A549 (cell line): ENCODE measurements at regions not wholly inside any gene's neighbourhood (a gene's known extent, or its start where the extent isn't known, plus 50 kb on each side); places are given as distances from the start of the nearest gene placed in this dataset.

ENCODE experiments used
- EHMT2 ChIP-seq: fragments of 200-600 bp; sonication (generic); IDR thresholded peaks from 2 replicates; pipeline ENCODE4 v1.6.1; 2016; ENCODE audit warnings: antibody characterized with exemption, low read depth, mild to moderate bottlenecking, moderate library complexity
- EP300 ChIP-seq, 2 experiments: fragments of >200 bp; sonication (Bioruptor Twin); formaldehyde crosslinking; IDR thresholded peaks; 2 replicates in 1 of 2; 3 replicates in 1 of 2; pipeline ENCODE4 v1.6.1; 2016 to 2017
- FOSL2 ChIP-seq, 2 experiments: fragments of 450-650 bp in 1 of 2; fragments of >200 bp in 1 of 2; sonication (Bioruptor Twin) in 1 of 2; formaldehyde crosslinking; IDR thresholded peaks; 2 replicates each; pipeline versions ENCODE4 v1.5.0 to v1.6.1; 2016 to 2020; ENCODE audit warnings: mild to moderate bottlenecking in 1 of 2, moderate library complexity in 1 of 2
- POLR2A ChIP-seq: IDR thresholded peaks from 2 replicates; pipeline ENCODE4 v1.6.1; 2012; ENCODE audit warnings: mild to moderate bottlenecking, low read length
- POLR2AphosphoS2 ChIP-seq: conservative IDR thresholded peaks from 2 replicates; pipeline ENCODE4 v1.6.1; 2012; ENCODE audit warnings: low read length, improper control_type of control experiment, inconsistent platforms
- RAD21 ChIP-seq, 2 experiments: fragments of >200 bp in 1 of 2; sonication (Bioruptor Twin) in 1 of 2; formaldehyde crosslinking in 1 of 2; IDR thresholded peaks in 1 of 2; conservative IDR thresholded peaks in 1 of 2; 2 replicates in 1 of 2; 3 replicates in 1 of 2; pipeline ENCODE4 v1.6.1; 2012 to 2018; ENCODE audit warnings: inconsistent platforms in 1 of 2
- REST ChIP-seq: fragments of 200-600 bp; sonication (generic); IDR thresholded peaks from 2 replicates; pipeline ENCODE4 v1.6.1; 2016; ENCODE audit warnings: antibody characterized with exemption, mild to moderate bottlenecking, moderate library complexity
- ZC3H11A ChIP-seq: fragments of 450-650 bp; IDR thresholded peaks from 2 replicates; pipeline ENCODE4 v1.6.1; 2014; ENCODE audit warnings: antibody characterized with exemption, mild to moderate bottlenecking
- TF ChIP-seq, protein P1 (sequence below): fragments of >200 bp; sonication (Bioruptor Twin); formaldehyde crosslinking; IDR thresholded peaks from 3 replicates; pipeline ENCODE4 v1.5.1; 2016
- TF ChIP-seq, protein P2 (sequence below): fragments of 150-350 bp; IDR thresholded peaks from 2 replicates; pipeline ENCODE4 v1.6.1; 2014; ENCODE audit warnings: low read depth, mild to moderate bottlenecking, low read length

- TF ChIP-seq, protein P1, sequence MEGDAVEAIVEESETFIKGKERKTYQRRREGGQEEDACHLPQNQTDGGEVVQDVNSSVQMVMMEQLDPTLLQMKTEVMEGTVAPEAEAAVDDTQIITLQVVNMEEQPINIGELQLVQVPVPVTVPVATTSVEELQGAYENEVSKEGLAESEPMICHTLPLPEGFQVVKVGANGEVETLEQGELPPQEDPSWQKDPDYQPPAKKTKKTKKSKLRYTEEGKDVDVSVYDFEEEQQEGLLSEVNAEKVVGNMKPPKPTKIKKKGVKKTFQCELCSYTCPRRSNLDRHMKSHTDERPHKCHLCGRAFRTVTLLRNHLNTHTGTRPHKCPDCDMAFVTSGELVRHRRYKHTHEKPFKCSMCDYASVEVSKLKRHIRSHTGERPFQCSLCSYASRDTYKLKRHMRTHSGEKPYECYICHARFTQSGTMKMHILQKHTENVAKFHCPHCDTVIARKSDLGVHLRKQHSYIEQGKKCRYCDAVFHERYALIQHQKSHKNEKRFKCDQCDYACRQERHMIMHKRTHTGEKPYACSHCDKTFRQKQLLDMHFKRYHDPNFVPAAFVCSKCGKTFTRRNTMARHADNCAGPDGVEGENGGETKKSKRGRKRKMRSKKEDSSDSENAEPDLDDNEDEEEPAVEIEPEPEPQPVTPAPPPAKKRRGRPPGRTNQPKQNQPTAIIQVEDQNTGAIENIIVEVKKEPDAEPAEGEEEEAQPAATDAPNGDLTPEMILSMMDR = no peak
- no peak for TF ChIP-seq EP300 (IDR thresholded peaks at IDR 0.05)
- no peak for TF ChIP-seq ZC3H11A
- TF ChIP-seq FOSL2 (IDR thresholded peaks at IDR 0.05) = no peak
- no peak for TF ChIP-seq FOSL2 (CRISPR knock-in tag; IDR thresholded peaks at IDR 0.05)
- TF ChIP-seq, protein P2, sequence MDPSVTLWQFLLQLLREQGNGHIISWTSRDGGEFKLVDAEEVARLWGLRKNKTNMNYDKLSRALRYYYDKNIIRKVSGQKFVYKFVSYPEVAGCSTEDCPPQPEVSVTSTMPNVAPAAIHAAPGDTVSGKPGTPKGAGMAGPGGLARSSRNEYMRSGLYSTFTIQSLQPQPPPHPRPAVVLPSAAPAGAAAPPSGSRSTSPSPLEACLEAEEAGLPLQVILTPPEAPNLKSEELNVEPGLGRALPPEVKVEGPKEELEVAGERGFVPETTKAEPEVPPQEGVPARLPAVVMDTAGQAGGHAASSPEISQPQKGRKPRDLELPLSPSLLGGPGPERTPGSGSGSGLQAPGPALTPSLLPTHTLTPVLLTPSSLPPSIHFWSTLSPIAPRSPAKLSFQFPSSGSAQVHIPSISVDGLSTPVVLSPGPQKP = no peak
- no peak for TF ChIP-seq RAD21 (conservative IDR thresholded peaks at IDR 0.05 in 1 of 2, IDR thresholded peaks at IDR 0.05 in 1 of 2)
- no peak for TF ChIP-seq POLR2AphosphoS2
- TF ChIP-seq EHMT2 = no peak
- no peak for TF ChIP-seq REST
- TF ChIP-seq POLR2A = no peak
Observed at GRCh38 chr3:110474397-110474796, 597.2 kb upstream of the NECTIN3 start.
